ENCODE measurements at regions not wholly inside any gene's neighbourhood (a gene's known extent, or its start where the extent isn't known, plus 50 kb on each side); places are given as distances from the start of the nearest gene placed in this dataset.

DNA sequence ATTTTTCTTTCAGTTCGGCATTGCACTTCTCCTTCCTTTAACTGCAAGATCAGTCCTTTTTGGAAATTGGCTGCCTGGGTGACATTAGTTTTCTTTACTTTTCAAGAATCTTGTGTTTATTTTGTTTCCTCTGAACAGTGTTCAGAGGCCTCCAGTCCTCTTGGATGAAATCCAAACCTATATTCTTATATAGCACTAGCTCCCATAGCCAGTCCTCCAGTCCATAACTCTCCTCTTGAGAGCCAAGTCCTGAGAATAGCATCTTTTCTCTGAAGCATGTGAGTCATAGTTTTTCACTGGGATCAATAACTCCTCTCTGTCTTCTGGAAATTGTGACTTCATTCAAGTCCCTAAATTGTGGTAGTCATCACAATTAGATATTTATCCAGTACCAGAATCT, 357.5 kb downstream of the RAPGEF2 start:
- Histone ChIP-seq H3K4ac (replicated peaks; ENCODE audit: insufficient read length, low read depth, low read length) (no peak overlapping the region), H2BK5ac (ENCODE audit: low read depth, low read length) (no peak overlapping the region), H2BK15ac (ENCODE audit: low read length) (no peak overlapping the region), H3K14ac (ENCODE audit: insufficient read length) (no peak overlapping the region), H3K4me1 (replicated peaks in 1 of 4; ENCODE audit: control insufficient read depth in 3 of 4, insufficient read depth in 4 of 4, low read length in 3 of 4) (no peaks in the 10 kb centered on the region), H2BK120ac (replicated peaks; ENCODE audit: low read depth, low read length) (no peak overlapping the region), H3K9me3 (ENCODE audit: insufficient read depth in 2 of 2, low read depth in 1 of 2, low read length in 1 of 2) (no peaks in the 10 kb centered on the region), H2BK20ac (ENCODE audit: low read length) (no peak overlapping the region), H4K8ac (ENCODE audit: extremely low read depth, insufficient read depth, low read length) (no peak overlapping the region), H3K23ac (ENCODE audit: insufficient read length) (no peak overlapping the region), H3K4me2 (ENCODE audit: insufficient read depth in 1 of 2, low read depth in 2 of 2, low read length in 2 of 2) (no peak overlapping the region), H3K36me3 (ENCODE audit: control insufficient read depth in 2 of 4, insufficient read depth in 4 of 4, low read length in 3 of 4) (no peaks in the 10 kb centered on the region), H2AK5ac (ENCODE audit: low read depth, low read length) (no peak overlapping the region), H3K79me2 (ENCODE audit: control insufficient read depth in 1 of 2, insufficient read depth in 2 of 2, low read length in 2 of 2) (no peaks in the 10 kb centered on the region), H2AFZ (ENCODE audit: low read length) (no peak overlapping the region), H3K27me3 (replicated peaks in 1 of 4; ENCODE audit: control insufficient read depth in 3 of 4, extremely low read depth in 1 of 4, insufficient read depth in 3 of 4, low read length in 3 of 4) (no peaks in the 10 kb centered on the region), H2BK12ac (ENCODE audit: low read depth, low read length) (no peak overlapping the region), H3K56ac (replicated peaks; ENCODE audit: insufficient read length, low read depth, low read length) (no peak overlapping the region), H3K27ac (ENCODE audit: low read depth, low read length) (no peak overlapping the region), H4K20me1 (replicated peaks in 1 of 2; ENCODE audit: control insufficient read depth in 1 of 2, insufficient read depth in 2 of 2, low read length in 2 of 2) (no peaks in the 10 kb centered on the region), H4K5ac (ENCODE audit: insufficient read length, low read depth, low read length) (no peak overlapping the region), H3K9ac (replicated peaks in 1 of 4; ENCODE audit: extremely low read depth in 1 of 4, low read depth in 3 of 4, low read length in 3 of 4) (no peak overlapping the region), H3K4me3 (ENCODE audit: extremely low read depth in 1 of 4, insufficient read depth in 2 of 4, low read depth in 3 of 4, low read length in 4 of 4) (no peak overlapping the region), H3K79me1 (ENCODE audit: low read depth, low read length) (no peaks in the 10 kb centered on the region), H3K23me2 (ENCODE audit: low read depth, low read length) (no peaks in the 10 kb centered on the region), H4K91ac (replicated peaks; ENCODE audit: insufficient read length, low read length) (no peak overlapping the region), H3K18ac (ENCODE audit: extremely low read depth, low read length) (no peak overlapping the region)
- 78% methylated on average over 1 of the region's 1 CpG; no CpG with 5 or more reads in 1 of the 2 experiments for WGBS, 2 experiments (ENCODE audit: extremely low coverage in 1 of 2, insufficient coverage in 1 of 2, insufficient read length in 1 of 2, insufficient replicate concordance in 2 of 2, low coverage in 1 of 2, low lambda C conversion rate in 2 of 2, missing lambda C conversion rate in 1 of 2)
- TF ChIP-seq NRF1 (IDR thresholded peaks at IDR 0.05; ENCODE audit: low read depth, low read length): no peak
- no peak for TF ChIP-seq GTF2F1 (IDR thresholded peaks at IDR 0.05; ENCODE audit: borderline replicate concordance, low read depth, low read length)
- TF ChIP-seq RFX5 (IDR thresholded peaks at IDR 0.05; ENCODE audit: borderline replicate concordance, low read depth, low read length): no peak
- TF ChIP-seq, protein P1, sequence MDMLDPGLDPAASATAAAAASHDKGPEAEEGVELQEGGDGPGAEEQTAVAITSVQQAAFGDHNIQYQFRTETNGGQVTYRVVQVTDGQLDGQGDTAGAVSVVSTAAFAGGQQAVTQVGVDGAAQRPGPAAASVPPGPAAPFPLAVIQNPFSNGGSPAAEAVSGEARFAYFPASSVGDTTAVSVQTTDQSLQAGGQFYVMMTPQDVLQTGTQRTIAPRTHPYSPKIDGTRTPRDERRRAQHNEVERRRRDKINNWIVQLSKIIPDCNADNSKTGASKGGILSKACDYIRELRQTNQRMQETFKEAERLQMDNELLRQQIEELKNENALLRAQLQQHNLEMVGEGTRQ (IDR thresholded peaks at IDR 0.05; ENCODE audit: low read length): no peak
- TF ChIP-seq, protein P2, sequence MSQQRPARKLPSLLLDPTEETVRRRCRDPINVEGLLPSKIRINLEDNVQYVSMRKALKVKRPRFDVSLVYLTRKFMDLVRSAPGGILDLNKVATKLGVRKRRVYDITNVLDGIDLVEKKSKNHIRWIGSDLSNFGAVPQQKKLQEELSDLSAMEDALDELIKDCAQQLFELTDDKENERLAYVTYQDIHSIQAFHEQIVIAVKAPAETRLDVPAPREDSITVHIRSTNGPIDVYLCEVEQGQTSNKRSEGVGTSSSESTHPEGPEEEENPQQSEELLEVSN (IDR thresholded peaks at IDR 0.05): no peak
- TF ChIP-seq TEAD4 (IDR thresholded peaks at IDR 0.05; ENCODE audit: low read depth, low read length): no peak
- no peak for TF ChIP-seq RAD21 (IDR thresholded peaks at IDR 0.05 in 1 of 2, conservative IDR thresholded peaks at IDR 0.05 in 1 of 2; ENCODE audit: low read depth in 2 of 2, low read length in 2 of 2)
- no peak for TF ChIP-seq CEBPB (IDR thresholded peaks at IDR 0.05; ENCODE audit: low read depth, low read length)
- TF ChIP-seq YY1 (IDR thresholded peaks at IDR 0.05; ENCODE audit: low read depth, low read length): no peak
- FAIRE-seq: no peak
- ChIA-PET CTCF (ENCODE audit: partially characterized antibody) (no interaction called here), POLR2A (ENCODE audit: partially characterized antibody) (no interaction called here)
- DNase-seq (ENCODE audit: low read depth in 1 of 2, low spot score in 2 of 2): no peak

All from H1 (cell line).